Liver (tissue), 7 donors: ENCODE measurements at regions not wholly inside any gene's neighbourhood (a gene's known extent, or its start where the extent isn't known, plus 50 kb on each side); places are given as distances from the start of the nearest gene placed in this dataset.

ENCODE experiments used
- DNase-seq: peaks from one replicate; pipeline ENCODE4 v3.0.0-alpha.2; 2017; ENCODE audit warnings: low spot score
- H3K27ac ChIP-seq, 2 donors: one replicate each; pipeline ENCODE4 v1.7.0; 2013; ENCODE audit warnings: inconsistent platforms in 2 of 2, low read length in 2 of 2, control low read depth in 1 of 2, low read depth in 1 of 2, mild to moderate bottlenecking in 1 of 2
- H3K27me3 ChIP-seq, 4 donors: one replicate each; pipeline versions ENCODE4 v1.6.1 to v1.7.0; 2013; ENCODE audit warnings: low read length in 3 of 4, inconsistent platforms in 1 of 4, mild to moderate bottlenecking in 1 of 4, moderate library complexity in 1 of 4; ENCODE audit not compliant: control insufficient read depth in 4 of 4, insufficient read depth in 4 of 4
- H3K36me3 ChIP-seq, 4 donors: one replicate each; pipeline versions ENCODE4 v1.6.1 to v1.7.0; 2013; ENCODE audit warnings: low read length in 3 of 4, mild to moderate bottlenecking in 3 of 4, low read depth in 1 of 4, moderate library complexity in 1 of 4; ENCODE audit not compliant: control insufficient read depth in 4 of 4, insufficient read depth in 3 of 4
- H3K4me1 ChIP-seq, 4 donors: one replicate each; pipeline versions ENCODE4 v1.6.1 to v1.7.0; 2013; ENCODE audit warnings: low read length in 3 of 4, mild to moderate bottlenecking in 3 of 4, moderate library complexity in 1 of 4; ENCODE audit not compliant: control insufficient read depth in 4 of 4, insufficient read depth in 4 of 4
- H3K4me3 ChIP-seq, 3 donors: one replicate each; pipeline versions ENCODE4 v1.6.1 to v1.7.0; 2013; ENCODE audit warnings: low read length in 3 of 3, control low read depth in 1 of 3, low read depth in 1 of 3, mild to moderate bottlenecking in 1 of 3
- H3K9ac ChIP-seq, 2 donors: one replicate each; pipeline ENCODE4 v1.7.0; 2013; ENCODE audit warnings: low read length in 2 of 2, mild to moderate bottlenecking in 2 of 2, moderate library complexity in 2 of 2, control low read depth in 1 of 2, low read depth in 1 of 2
- H3K9me3 ChIP-seq, 4 donors: one replicate each; pipeline versions ENCODE4 v1.6.1 to v1.7.0; 2013; ENCODE audit warnings: low read length in 3 of 4; ENCODE audit not compliant: control insufficient read depth in 4 of 4
- ATF3 ChIP-seq: IDR thresholded peaks from 2 replicates; pipeline ENCODE4 v1.6.1; 2016; ENCODE audit warnings: antibody characterized with exemption
- EGR1 ChIP-seq, 2 donors: IDR thresholded peaks; 2 replicates each; pipeline ENCODE4 v1.6.1; 2016 to 2018; ENCODE audit warnings: antibody characterized with exemption in 2 of 2, low read depth in 2 of 2
- FOXA2 ChIP-seq: IDR thresholded peaks from 2 replicates; pipeline ENCODE4 v1.6.1; 2016; ENCODE audit warnings: antibody characterized with exemption
- GABPA ChIP-seq, 2 donors: IDR thresholded peaks in 1 of 2; conservative IDR thresholded peaks in 1 of 2; 2 replicates each; pipeline ENCODE4 v1.6.1; 2016; ENCODE audit warnings: antibody characterized with exemption in 2 of 2, mild to moderate bottlenecking in 1 of 2, moderate library complexity in 1 of 2
- HNF4A ChIP-seq, 2 donors: conservative IDR thresholded peaks; 2 replicates each; pipeline ENCODE4 v1.6.1; 2016; ENCODE audit warnings: antibody characterized with exemption in 2 of 2, mild to moderate bottlenecking in 2 of 2
- HNF4G ChIP-seq: IDR thresholded peaks from 2 replicates; pipeline ENCODE4 v1.6.1; 2016; ENCODE audit warnings: antibody characterized with exemption
- MAX ChIP-seq: IDR thresholded peaks from 2 replicates; pipeline ENCODE4 v1.6.1; 2016; ENCODE audit warnings: antibody characterized with exemption
- REST ChIP-seq: IDR thresholded peaks from 2 replicates; pipeline ENCODE4 v1.6.1; 2016; ENCODE audit warnings: antibody characterized with exemption, mild to moderate bottlenecking
- RXRA ChIP-seq, 2 donors: IDR thresholded peaks; 2 replicates each; pipeline ENCODE4 v1.6.1; 2017 to 2018; ENCODE audit warnings: antibody characterized with exemption in 2 of 2, mild to moderate bottlenecking in 1 of 2
- SP1 ChIP-seq: IDR thresholded peaks from 2 replicates; pipeline ENCODE4 v1.6.1; 2018; ENCODE audit warnings: antibody characterized with exemption, mild to moderate bottlenecking
- YY1 ChIP-seq: IDR thresholded peaks from 2 replicates; pipeline ENCODE4 v1.6.1; 2016; ENCODE audit warnings: antibody characterized with exemption, mild to moderate bottlenecking
- ZBTB33 ChIP-seq: IDR thresholded peaks from 2 replicates; pipeline ENCODE4 v1.6.1; 2016; ENCODE audit warnings: antibody characterized with exemption
- whole genome bisulfite sequencing: extraction: QIAGEN DNeasy Blood & Tissue Kit; methylation state at CpG from one replicate; pipeline ENCODE4 v1.1.7; 2013; 5-methylcytosine and 5-hydroxymethylcytosine counted together
- donor health status: healthy.
- donor health status: healthy.
- donor health status: healthy.
- donor health status: healthy.

GRCh38 chr11:91650802-91651201, 573.8 kb upstream of the FAT3 start:
- H3K4me1 ChIP-seq, result peaks cover under 1 to 6% (median 2%) of the 10 kb centered on the region in 4 donors
- no peaks in the 10 kb centered on the region for H3K9me3 ChIP-seq
- no peak for DNase-seq
- H3K4me3 ChIP-seq, result no peak overlapping the region
- no peak overlapping the region for H3K27ac ChIP-seq
- H3K9ac ChIP-seq, result no peak overlapping the region
- no peaks in the 10 kb centered on the region for H3K36me3 ChIP-seq
- no peaks in the 10 kb centered on the region for H3K27me3 ChIP-seq
- TF ChIP-seq RXRA (IDR thresholded peaks at IDR 0.05) (no peak), SP1 (no peak), ATF3 (no peak), HNF4G (no peak), HNF4A (conservative IDR thresholded peaks at IDR 0.05) (no peak), EGR1 (IDR thresholded peaks at IDR 0.05; ENCODE audit: low read depth in 2 of 2) (no peak), FOXA2 (no peak)
- 87% methylated on average over 5 of the region's 5 CpGs for WGBS

GRCh38 chr11:91641153-91641552, 583.5 kb upstream of the FAT3 start:
- Histone ChIP-seq H3K36me3 (no peaks in the 10 kb centered on the region), H3K9ac (no peak overlapping the region), H3K4me1 (no peaks in the 10 kb centered on the region), H3K4me3 (no peak overlapping the region), H3K27ac (no peak overlapping the region), H3K27me3 (no peaks in the 10 kb centered on the region), H3K9me3 (no peaks in the 10 kb centered on the region)
- WGBS, result 90% methylated on average over 3 of the region's 3 CpGs
- DNase-seq, result no peak
- TF ChIP-seq YY1, result no peak

GRCh38 chr11:91639359-91639758, 585.3 kb upstream of the FAT3 start:
- no peak for TF ChIP-seq MAX
- no peak for TF ChIP-seq FOXA2
- no peak for TF ChIP-seq GABPA (IDR thresholded peaks at IDR 0.05 in 1 of 2, conservative IDR thresholded peaks at IDR 0.05 in 1 of 2)
- no peak for TF ChIP-seq HNF4G
- TF ChIP-seq ZBTB33, result no peak
- TF ChIP-seq REST, result no peak
- H3K36me3 ChIP-seq, result no peaks in the 10 kb centered on the region
- no peak overlapping the region for H3K9ac ChIP-seq
- no peak for DNase-seq
- H3K27me3 ChIP-seq, result no peaks in the 10 kb centered on the region
- no peaks in the 10 kb centered on the region for H3K9me3 ChIP-seq
- 85% methylated on average over 2 of the region's 2 CpGs for WGBS
- H3K4me1 ChIP-seq, result no peaks in the 10 kb centered on the region
- H3K27ac ChIP-seq, result no peak overlapping the region
- no peak overlapping the region for H3K4me3 ChIP-seq
